ENCODE measurements at regions not wholly inside any gene's neighbourhood (a gene's known extent, or its start where the extent isn't known, plus 50 kb on each side); places are given as distances from the start of the nearest gene placed in this dataset.

DNA sequence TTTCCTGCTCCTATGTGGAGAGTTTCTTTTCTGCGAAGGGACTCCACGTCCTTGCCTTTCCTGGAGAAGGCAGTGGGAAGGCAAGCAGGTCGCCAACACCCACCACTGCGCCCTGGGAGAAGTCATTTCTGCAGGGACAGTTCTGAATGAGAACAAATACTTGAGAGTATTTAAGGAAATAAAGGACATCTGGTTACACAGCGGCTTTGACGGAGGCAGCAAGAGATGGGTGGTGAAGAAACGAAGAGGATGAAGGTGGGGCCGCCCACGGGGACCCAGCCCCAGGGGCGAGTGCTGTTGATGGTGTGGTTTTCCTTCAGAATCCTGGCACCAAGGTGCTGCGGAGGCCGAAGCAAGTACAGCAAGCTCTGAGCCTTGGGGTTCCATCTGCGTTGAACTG, 75.5 kb downstream of the PSMG1 start:
- TF ChIP-seq POLR2AphosphoS5 (IDR thresholded peaks at IDR 0.05) (no peak), EP300 (IDR thresholded peaks at IDR 0.05) (no peak)

Measured in sigmoid colon (tissue), 4 donors.